ENCODE measurements at regions not wholly inside any gene's neighbourhood (a gene's known extent, or its start where the extent isn't known, plus 50 kb on each side); places are given as distances from the start of the nearest gene placed in this dataset.

DNA sequence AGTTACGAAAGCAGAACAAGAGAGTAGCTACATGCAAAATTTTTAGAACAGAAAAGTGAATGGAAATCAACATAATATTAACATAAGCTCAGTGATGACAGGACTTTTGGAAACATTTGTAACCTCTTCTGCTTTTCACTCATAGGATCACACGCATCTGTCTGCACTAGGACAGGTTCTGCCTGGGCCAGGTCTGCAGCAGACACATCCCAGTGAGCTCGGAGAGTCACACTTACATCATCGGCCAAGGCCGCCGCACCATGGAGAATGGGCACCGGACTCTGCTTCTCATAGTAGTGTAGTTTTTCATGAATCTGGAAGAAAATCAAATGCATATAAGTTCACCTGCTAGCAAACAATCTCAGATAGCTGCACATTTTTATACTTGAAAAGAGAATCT is 150.9 kb upstream of the ODAD2 start:
- TF ChIP-seq CTCF (IDR thresholded peaks at IDR 0.05; ENCODE audit: low read length): no peak
- TF ChIP-seq EZH2 (IDR thresholded peaks at IDR 0.05; ENCODE audit: borderline replicate concordance, low read length): no peak

Data from OCI-LY1 (cell line).